Stimulated activated effector memory CD8-positive, alpha-beta T cell treated with anti-CD3 and anti-CD28 coated beads, Interleukin-12 subunit alpha, Interleukin-12 subunit beta, amount 100 ng/mL, for 72 hours (primary cell): ENCODE measurements at regions not wholly inside any gene's neighbourhood (a gene's known extent, or its start where the extent isn't known, plus 50 kb on each side); places are given as distances from the start of the nearest gene placed in this dataset.

Experiments used
- ATAC-seq: fragments of 150-1000 bp; cut with Tn5 transposase; 2 replicates; pipeline ENCODE4 v1.10.0; 2021
- DNase-seq, 2 donors: peaks; one replicate each; pipeline ENCODE4 v3.0.0; 2021 to 2022; ENCODE audit warnings: low spot score in 2 of 2
- H3K27ac Mint-ChIP-seq: one replicate; pipeline ENCODE4 v1.8.0; 2022; ENCODE audit warnings: mild to moderate bottlenecking, mixed read lengths
- H3K36me3 Mint-ChIP-seq: one replicate; pipeline ENCODE4 v1.8.0; 2022; ENCODE audit warnings: mild to moderate bottlenecking, mixed read lengths
- H3K4me1 Mint-ChIP-seq: one replicate; pipeline ENCODE4 v1.8.0; 2022; ENCODE audit warnings: mixed read lengths
- H3K4me3 Mint-ChIP-seq: one replicate; pipeline ENCODE4 v1.8.0; 2022; ENCODE audit warnings: mild to moderate bottlenecking, mixed read lengths
- H3K9me3 Mint-ChIP-seq: one replicate; pipeline ENCODE4 v1.8.0; 2022; ENCODE audit warnings: mixed read lengths

DNA sequence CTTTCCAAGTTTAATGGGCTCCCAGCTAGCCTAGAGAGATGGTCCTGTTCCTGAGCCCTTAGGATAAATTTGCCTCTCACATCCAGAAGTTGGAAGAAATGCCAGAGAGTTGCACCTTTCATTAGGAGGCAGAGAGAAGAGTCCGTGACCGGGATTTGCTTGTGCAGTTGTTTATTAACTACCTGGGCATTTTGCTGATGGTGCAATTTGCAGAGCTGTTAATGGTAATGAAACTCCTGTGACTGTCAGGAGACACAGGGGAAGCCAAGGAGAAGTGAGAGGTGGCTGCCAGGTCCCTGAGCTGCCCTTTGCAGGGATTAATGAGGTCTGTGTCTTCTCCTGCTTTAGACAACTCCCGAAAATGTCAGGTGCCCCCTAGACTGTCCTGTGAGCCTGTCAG lies 69.1 kb upstream of the B3GAT1 start:
- H3K27ac Mint-ChIP-seq: no peak overlapping the region
- no peaks in the 10 kb centered on the region for H3K4me1 Mint-ChIP-seq
- DNase-seq: no peak
- H3K4me3 Mint-ChIP-seq: no peak overlapping the region
- no peaks in the 10 kb centered on the region for H3K9me3 Mint-ChIP-seq
- ATAC-seq: no peak
- no peaks in the 10 kb centered on the region for H3K36me3 Mint-ChIP-seq

DNA sequence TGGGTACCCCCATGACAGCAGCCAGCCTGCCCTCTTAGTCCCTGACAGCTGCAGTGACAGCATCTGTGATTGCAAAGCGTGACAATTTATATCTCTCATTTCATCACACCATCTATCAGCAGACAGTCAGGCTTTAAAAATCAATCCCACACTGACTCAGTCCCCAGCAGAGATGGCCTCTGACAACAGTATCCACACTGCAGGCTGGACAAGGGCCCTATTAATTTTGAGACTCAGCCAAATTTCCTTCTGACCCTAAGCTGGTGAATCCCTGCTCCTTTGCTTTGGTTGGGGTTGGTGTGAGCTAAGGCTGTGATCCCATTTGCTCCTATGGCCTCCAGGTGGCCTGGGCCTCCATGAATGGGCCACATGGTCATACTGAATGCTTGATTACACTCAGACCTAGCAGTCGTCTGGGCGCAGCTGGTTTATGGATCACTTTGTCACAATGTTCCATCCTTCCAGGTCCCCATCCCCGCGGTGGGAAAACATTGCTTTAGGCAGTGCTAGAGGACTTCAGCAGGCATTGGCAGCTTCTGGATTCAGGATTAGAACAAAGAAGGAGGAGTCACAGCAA lies 68.2 kb upstream of the B3GAT1 start:
- H3K36me3 Mint-ChIP-seq: no peaks in the 10 kb centered on the region
- H3K4me3 Mint-ChIP-seq: no peak overlapping the region
- H3K9me3 Mint-ChIP-seq: no peaks in the 10 kb centered on the region
- H3K27ac Mint-ChIP-seq: no peak overlapping the region
- DNase-seq (no peak), ATAC-seq (no peak)
- H3K4me1 Mint-ChIP-seq: no peaks in the 10 kb centered on the region

DNA sequence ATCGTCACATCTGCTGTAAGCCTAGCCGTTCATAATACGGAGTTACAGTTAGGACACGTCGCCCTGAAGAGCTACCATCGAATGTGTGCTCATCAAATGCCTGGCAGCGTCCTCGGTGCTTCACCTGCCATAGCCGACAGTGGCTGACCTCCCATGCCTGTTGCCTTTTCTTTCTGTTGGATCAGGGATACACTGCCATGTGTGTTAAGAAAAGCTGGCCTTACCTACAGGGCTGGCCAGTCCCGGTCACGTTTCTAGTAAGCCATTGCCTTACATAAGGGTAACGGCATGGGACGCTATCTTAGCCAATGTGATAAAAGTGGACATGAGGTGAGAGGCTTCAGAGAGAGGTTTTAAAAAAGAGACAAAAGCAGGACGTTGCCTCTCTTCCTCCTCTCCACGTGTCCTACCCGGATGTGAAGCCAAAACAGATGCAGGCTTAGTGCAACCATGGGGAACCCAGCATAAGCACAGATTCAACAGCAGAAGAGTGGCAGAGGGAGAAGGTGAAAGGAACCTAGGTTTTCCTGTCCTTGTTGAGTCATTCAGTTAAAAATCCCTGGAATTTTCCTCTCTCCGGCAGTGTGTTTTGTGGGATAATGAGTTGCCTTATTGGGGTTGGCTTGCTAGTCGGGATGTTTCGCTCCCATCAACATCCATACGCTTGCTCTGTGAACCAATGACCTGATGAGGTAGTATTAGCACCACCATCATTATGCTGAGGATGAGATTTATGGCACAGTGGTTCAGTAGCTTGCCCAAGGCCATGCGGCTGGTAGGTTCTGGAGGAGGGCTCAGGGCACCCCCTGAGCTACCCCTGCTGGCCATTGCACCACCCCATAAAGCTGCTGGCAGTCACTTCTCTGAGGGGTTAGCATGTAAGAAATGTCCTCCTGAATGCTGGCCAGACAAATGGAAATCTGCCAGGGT lies 67.4 kb upstream of the B3GAT1 start:
- H3K36me3 Mint-ChIP-seq: no peaks in the 10 kb centered on the region

DNA sequence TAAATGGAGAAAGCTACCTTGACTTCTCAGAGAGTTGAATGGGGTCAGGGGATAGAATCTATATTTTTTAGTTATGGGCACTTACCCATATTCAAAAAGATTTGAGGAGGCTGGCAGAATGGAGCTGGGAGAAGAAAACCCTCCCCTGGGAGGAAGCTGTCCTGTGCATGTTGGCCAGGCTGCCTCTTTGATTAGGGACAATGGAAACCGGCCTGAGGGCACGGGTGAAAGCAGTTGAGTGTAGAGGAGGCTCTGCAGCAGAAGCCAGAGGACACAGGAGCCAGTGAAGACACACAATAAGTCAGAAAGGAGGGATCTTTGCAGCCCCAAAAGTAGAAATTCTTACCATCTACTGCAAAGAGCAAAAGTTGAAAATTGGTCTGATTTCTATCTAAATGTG lies 66.6 kb upstream of the B3GAT1 start:
- Mint-ChIP-seq H3K9me3 (no peaks in the 10 kb centered on the region), H3K27ac (no peak overlapping the region), H3K4me3 (no peak overlapping the region), H3K36me3 (no peaks in the 10 kb centered on the region), H3K4me1 (no peaks in the 10 kb centered on the region)
- no peak for DNase-seq
- no peak for ATAC-seq

More for the DNA sequence above, 67.4 kb upstream of the B3GAT1 start:
- no peak overlapping the region for H3K27ac Mint-ChIP-seq
- H3K9me3 Mint-ChIP-seq: no peaks in the 10 kb centered on the region
- ATAC-seq (no peak), DNase-seq (no peak)
- H3K4me1 Mint-ChIP-seq: no peaks in the 10 kb centered on the region
- H3K4me3 Mint-ChIP-seq: no peak overlapping the region

DNA sequence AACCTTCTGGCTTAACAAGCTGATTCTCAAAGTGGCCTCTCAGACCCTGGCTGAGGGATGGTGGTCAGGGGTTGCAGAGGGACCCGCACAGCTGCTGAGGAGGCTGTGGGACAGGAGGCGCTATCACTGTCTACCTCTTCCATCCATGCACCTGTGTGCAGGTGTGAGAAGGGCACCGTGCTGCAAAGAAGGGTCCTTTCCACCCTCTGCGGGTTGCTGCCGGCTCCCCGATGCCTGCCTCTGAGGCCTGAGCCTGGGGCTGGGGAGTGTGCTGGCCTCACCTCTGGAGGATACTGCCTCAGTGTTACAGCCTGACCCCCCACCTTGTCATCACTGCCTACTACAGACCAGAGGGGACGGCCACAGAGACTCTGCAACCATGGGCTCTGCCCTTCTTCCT lies 66.1 kb upstream of the B3GAT1 start:
- Mint-ChIP-seq H3K9me3 (no peaks in the 10 kb centered on the region), H3K27ac (no peak overlapping the region), H3K36me3 (no peaks in the 10 kb centered on the region), H3K4me1 (no peaks in the 10 kb centered on the region), H3K4me3 (no peak overlapping the region)
- DNase-seq (no peak), ATAC-seq (no peak)

DNA sequence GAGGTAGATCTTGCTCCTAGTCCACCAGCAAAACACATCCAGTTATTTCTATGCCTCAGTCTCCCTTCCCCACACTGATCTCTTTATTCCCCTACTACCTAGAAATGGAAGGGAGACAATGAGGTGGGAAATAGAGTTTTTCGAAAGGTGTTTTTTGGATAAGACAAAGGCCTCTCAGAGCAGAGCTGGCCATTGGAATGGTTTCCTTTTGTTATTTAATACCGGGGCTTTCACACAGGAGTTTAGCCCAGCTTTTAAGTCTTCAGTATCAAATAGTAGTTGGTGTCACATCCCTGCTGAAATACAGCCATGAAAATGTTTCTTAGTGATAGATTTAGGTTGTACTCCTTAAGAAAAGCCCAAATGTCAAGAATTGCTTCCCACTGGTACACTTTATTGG lies 65.4 kb upstream of the B3GAT1 start:
- no peaks in the 10 kb centered on the region for H3K36me3 Mint-ChIP-seq
- no peak overlapping the region for H3K4me3 Mint-ChIP-seq
- H3K4me1 Mint-ChIP-seq: no peaks in the 10 kb centered on the region
- H3K27ac Mint-ChIP-seq: no peak overlapping the region
- ATAC-seq: no peak
- no peaks in the 10 kb centered on the region for H3K9me3 Mint-ChIP-seq
- DNase-seq: no peak

DNA sequence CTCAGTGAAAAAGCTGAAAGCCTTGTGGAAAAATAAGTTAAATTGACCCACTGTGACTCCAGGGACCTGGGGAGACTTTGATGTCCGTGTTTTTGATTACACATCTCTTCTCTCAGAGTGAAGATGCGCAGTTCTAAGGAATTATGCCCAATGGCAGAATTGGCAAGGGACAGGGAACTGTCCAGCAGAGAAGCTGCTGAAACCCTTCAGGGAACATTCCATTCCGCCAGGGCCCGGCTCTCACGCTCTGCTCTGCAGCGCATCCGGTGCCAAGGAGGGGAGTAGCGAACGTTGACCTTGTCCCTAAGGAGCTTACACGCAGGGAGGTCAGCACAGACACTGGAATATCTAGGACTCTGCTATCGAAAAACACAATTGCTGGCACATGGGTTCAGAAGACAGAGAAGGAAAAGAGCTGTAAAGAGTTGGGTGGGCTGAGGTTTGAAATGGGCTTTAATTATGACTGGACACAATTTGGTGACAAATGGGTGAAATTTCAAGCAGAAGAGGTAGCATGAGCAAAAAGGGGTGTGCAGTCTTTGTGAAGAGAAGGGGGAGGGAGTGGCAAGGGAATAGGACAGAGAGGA lies 64.5 kb upstream of the B3GAT1 start:
- H3K9me3 Mint-ChIP-seq: no peaks in the 10 kb centered on the region
- DNase-seq: no peak
- H3K4me3 Mint-ChIP-seq: no peak overlapping the region
- no peak for ATAC-seq
- H3K4me1 Mint-ChIP-seq: no peaks in the 10 kb centered on the region
- no peaks in the 10 kb centered on the region for H3K36me3 Mint-ChIP-seq
- H3K27ac Mint-ChIP-seq: no peak overlapping the region

DNA sequence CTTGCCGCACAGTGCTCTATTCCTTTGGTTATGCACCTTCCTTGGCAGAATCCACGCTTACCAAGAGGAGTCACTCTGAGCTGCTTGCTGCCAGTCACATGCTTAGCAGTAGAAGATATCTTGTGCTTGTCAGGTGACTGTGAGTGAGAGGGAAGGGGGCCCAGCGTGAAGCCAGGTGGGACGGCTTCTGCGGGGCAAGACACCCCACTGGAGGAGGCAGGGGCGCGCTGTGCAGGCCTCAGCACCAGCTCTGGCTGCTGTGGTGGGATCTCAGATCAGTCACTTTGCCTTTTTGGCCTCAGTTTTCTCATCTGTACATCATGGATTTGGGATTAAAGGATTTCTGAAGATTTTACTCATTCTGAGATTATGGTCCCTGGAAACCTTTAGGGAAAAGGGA lies 63.9 kb upstream of the B3GAT1 start:
- Mint-ChIP-seq H3K36me3 (no peaks in the 10 kb centered on the region), H3K27ac (no peak overlapping the region), H3K4me1 (no peaks in the 10 kb centered on the region), H3K9me3 (no peaks in the 10 kb centered on the region), H3K4me3 (no peak overlapping the region)
- DNase-seq (no peak), ATAC-seq (no peak)

DNA sequence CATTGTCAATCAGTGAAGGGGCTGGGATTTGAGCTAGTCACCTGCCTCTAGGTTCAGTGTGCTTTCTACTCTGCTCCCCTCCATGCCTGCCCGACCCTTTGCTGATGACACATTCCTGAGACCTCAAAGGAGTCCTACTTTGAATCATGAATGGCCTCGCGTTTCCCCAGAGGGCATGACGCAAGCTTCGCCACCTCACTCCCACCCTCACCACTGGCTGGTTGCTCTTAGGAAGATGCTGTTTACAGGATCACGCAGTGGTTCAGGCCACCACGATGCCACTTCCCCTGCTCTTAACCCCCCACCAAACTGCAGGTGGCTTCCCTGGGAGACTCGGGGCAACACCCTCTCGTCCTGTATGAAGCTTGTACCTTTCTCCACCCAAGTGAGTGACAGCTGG lies 62.9 kb upstream of the B3GAT1 start:
- no peaks in the 10 kb centered on the region for H3K36me3 Mint-ChIP-seq
- no peaks in the 10 kb centered on the region for H3K9me3 Mint-ChIP-seq
- H3K4me3 Mint-ChIP-seq: no peak overlapping the region

DNA sequence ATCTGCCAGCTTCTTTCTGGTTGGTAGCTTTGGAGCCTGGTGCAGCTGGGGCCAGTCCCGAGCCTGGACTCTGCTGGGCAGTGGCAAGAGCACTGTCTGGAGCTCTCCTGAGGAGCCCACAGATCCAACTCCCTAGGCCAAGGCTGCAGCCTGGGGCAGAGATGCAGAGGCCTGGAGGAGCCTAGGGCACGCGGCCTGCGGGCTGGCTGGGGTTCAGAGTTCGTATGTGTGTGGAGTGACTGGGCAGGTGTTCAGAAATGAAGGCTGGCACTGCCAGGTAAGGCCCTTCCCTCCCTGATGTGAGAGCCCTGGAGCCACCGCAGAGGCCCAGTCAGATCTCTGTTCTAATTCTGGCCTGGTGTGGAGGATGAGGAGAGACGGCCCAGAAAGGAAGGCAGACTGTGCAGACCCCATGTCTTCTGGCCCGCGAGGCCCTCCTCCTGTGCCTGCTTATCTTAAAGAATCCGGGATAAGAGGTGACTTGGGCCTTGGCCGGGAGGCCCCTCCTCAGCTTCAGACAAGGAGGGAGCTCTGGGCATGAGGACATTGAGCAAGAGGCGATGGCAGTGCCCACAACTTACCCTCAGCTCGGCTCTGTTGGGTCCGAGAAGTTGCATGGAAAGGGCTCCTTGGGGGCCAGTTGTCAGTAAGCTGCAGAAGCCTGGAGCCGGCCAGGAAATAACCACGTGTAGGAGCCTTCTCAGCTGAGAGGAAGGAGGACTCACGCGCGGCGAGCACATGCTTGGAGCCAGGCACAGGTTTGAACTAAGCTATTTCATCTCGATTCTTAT lies 62.2 kb upstream of the B3GAT1 start:
- ATAC-seq: no peak
- H3K4me1 Mint-ChIP-seq: no peaks in the 10 kb centered on the region
- DNase-seq: no peak
- no peak overlapping the region for H3K4me3 Mint-ChIP-seq
- no peaks in the 10 kb centered on the region for H3K36me3 Mint-ChIP-seq
- no peak overlapping the region for H3K27ac Mint-ChIP-seq
- no peaks in the 10 kb centered on the region for H3K9me3 Mint-ChIP-seq

More for the DNA sequence above, 62.9 kb upstream of the B3GAT1 start:
- ATAC-seq: peak; percentile 73
- DNase-seq: peak in 1 of 2 donors; percentile 54
- Mint-ChIP-seq H3K27ac (no peak overlapping the region), H3K4me1 (no peaks in the 10 kb centered on the region)

DNA sequence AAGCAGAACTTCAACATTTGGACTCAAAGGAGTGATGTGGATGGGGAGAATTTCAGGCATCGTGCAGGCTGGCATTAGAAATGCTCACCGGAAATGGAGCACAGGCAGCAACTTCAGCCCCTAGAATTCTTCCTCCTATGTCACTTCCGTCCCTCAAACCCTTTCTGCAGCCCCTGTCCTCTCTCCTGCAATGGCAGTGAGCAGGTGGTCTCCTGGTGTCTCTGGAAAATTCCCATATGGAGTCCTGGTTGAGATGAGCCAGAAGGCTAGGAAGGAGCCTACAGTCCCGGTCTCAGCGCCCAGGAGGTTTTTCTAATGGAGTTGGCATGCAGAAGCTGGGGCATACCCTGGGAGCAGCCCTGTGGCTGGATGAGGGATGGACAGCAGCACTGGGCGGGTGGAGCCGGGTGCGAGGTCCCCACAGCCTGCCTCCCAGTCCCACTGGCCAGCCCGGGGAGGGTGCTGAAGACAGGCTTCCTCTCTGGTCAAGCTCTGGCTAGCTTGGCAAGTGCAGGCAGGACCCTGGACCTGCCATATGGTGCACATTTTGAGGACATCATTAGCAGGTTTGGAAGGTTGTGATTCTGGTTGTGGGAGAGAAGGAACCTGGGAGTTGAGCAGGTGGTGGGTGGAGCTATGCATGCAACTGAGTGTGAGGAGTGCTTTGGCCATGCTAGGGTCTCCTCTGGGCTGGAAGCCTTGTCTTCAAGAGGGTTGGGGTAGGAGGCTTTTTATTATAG lies 59.8 kb upstream of the B3GAT1 start:
- ATAC-seq (no peak), DNase-seq (no peak)
- Mint-ChIP-seq H3K4me1 (no peaks in the 10 kb centered on the region), H3K27ac (no peak overlapping the region), H3K4me3 (no peak overlapping the region), H3K9me3 (no peaks in the 10 kb centered on the region), H3K36me3 (no peaks in the 10 kb centered on the region)

DNA sequence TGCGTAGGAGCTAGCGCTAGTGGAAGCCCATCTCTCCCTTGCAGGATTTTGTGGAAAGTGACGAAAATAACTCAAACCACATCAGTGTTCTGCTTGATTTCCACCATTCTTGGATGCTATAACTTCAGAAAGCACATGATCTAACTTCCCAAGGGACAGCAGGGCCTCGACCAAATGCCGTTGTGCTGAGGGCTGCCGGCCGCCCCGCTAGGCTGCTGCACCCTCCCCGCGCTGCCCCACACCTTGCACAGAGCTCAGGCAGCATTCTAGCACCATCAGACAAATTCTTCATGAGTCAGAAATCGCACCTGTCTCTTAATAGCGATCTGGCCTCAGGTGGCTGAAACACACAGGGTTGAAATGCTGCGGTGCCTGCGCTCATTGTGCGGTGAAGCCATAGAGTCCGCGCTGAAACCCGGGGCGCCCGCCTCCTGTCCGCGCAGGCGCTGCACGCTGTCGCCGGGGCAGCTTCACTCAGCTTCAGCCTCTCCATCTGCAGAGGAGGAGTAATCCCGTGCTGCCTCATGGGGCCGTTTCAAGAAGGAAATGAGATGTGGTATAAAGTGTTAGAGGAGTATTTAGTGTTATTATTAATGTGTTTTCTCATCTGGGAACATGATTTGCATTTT lies 59.2 kb upstream of the B3GAT1 start:
- no peak for DNase-seq

DNA sequence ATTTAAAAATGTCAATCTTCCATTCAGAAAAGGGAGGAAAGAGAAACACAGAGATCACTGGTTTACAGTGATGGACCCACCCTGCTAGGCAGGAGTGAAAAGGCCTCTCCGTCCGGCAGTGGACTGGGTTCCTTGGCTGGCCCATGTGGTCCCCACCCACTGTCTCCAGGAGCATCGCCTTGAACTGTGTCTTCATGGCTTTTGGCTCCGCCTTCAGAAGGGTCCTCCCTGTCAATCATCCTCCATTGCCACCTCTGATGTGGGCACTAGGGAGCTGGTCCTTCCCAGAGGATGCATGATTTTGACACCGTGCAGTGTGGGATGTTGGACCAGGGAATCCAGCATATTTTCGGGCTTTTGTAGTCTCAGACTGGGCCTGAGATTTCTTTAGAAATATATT lies 58.2 kb upstream of the B3GAT1 start:
- H3K27ac Mint-ChIP-seq: no peak overlapping the region
- DNase-seq: no peak
- H3K9me3 Mint-ChIP-seq: no peaks in the 10 kb centered on the region
- H3K4me3 Mint-ChIP-seq: no peak overlapping the region
- H3K4me1 Mint-ChIP-seq: no peaks in the 10 kb centered on the region
- no peak for ATAC-seq
- no peaks in the 10 kb centered on the region for H3K36me3 Mint-ChIP-seq

More for the DNA sequence above, 59.2 kb upstream of the B3GAT1 start:
- no peak for ATAC-seq
- Mint-ChIP-seq H3K9me3 (no peaks in the 10 kb centered on the region), H3K27ac (no peak overlapping the region), H3K36me3 (no peaks in the 10 kb centered on the region), H3K4me3 (no peak overlapping the region), H3K4me1 (no peaks in the 10 kb centered on the region)

DNA sequence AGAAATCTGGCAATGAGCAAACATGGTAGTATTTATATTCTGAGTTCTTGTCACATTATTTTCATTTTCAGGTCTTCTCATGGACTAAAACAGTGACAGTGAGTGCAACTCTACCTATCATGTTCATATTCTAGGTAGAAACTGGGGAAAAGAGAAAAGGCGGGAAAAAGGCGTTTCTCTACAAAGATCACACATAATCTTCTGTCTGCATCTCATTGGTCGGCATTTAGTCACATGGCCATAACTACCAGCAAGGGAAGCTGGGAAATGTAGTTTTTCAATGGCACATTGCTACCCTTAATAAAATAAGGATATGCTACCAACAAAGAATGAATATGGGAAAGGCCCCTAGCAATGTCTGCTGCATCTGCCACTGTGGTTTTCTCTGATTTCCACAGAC lies 57.6 kb upstream of the B3GAT1 start:
- no peak overlapping the region for H3K27ac Mint-ChIP-seq
- DNase-seq: no peak
- H3K36me3 Mint-ChIP-seq: no peaks in the 10 kb centered on the region
- H3K4me1 Mint-ChIP-seq: no peaks in the 10 kb centered on the region
- H3K4me3 Mint-ChIP-seq: no peak overlapping the region
- no peaks in the 10 kb centered on the region for H3K9me3 Mint-ChIP-seq
- no peak for ATAC-seq
